ENCODE measurements at regions not wholly inside any gene's neighbourhood (a gene's known extent, or its start where the extent isn't known, plus 50 kb on each side); places are given as distances from the start of the nearest gene placed in this dataset.

DNA sequence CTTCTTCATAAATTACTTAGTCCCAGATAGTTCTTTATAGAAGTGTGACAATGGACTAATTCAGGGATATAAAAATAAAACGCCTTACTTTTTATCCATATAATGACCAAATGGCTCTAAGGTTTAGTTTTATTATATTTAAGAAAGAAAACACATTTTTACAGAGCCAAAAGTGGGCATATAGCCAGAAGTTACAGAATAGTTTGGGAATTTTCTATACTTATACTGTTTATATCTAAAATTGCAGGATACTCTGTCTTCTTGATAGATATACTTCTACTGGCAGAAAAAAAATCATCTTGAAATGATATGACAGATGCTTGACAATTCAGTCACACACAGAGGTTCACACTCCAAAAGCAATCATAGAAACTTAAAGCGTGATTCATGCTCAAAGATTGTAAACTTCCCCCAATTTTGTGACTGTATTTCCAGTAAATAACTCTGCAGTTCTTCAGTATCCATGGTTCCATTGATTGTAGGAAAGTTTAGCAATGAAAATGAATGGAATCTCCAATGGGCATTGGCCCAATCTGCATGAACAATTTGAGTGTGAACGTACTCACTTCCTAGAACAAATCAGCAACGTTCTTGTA is 307.8 kb downstream of the NOVA1 start:
- TF ChIP-seq ZNF76 (CRISPR knock-in tag; IDR thresholded peaks at IDR 0.05; ENCODE audit: borderline replicate concordance) = no peak
- no peak for TF ChIP-seq ZBTB40 (IDR thresholded peaks at IDR 0.05)
- TF ChIP-seq ZBTB40 (CRISPR knock-in tag; IDR thresholded peaks at IDR 0.05) = no peak
- no peak for TF ChIP-seq CREB3 (tag; conservative IDR thresholded peaks at IDR 0.05; ENCODE audit: low read depth)
- no peak for TF ChIP-seq KHSRP (IDR thresholded peaks at IDR 0.05)
- no peak for TF ChIP-seq KLF6 (CRISPR knock-in tag; IDR thresholded peaks at IDR 0.05; ENCODE audit: borderline replicate concordance)
- no peak for TF ChIP-seq KDM1A (IDR thresholded peaks at IDR 0.05)
- no peak for TF ChIP-seq ZNF398 (CRISPR knock-in tag; IDR thresholded peaks at IDR 0.05)
- in situ Hi-C loops (cut with MboI) (no loop called here), intact Hi-C loops (cut with micrococcal nuclease) (no loop called here)
- no peak for DNase-seq (ENCODE audit: extremely low read depth in 1 of 4, low spot score in 3 of 4)
- ChIA-PET POLR2A (no interaction called here), CTCF (ENCODE audit: low intra/inter-chr PET ratio) (no interaction called here)
- no peak for ATAC-seq
- no peaks in the 10 kb centered on the region for H3K9me1 ChIP-seq (ENCODE audit: control insufficient read depth, insufficient read depth, low read length)
- H3K4me1 ChIP-seq (replicated peaks in 1 of 2; ENCODE audit: control insufficient read depth in 2 of 2, insufficient read depth in 2 of 2, low read length in 2 of 2) = 0 out of 5 replicates have a peak, but pooled peaks cover 0 to 5% of the 10 kb centered on the region in 2 experiments
- H3K27ac ChIP-seq (ENCODE audit: extremely low read depth, low read depth, low read length) = no peak overlapping the region
- FAIRE-seq = no peak
- H3K79me2 ChIP-seq (ENCODE audit: control insufficient read depth, insufficient read depth, low read length) = no peaks in the 10 kb centered on the region
- H3K27me3 ChIP-seq (ENCODE audit: control insufficient read depth in 2 of 2, insufficient read depth in 2 of 2, low read length in 2 of 2) = no peaks in the 10 kb centered on the region
- no peak overlapping the region for H2AFZ ChIP-seq (ENCODE audit: low read depth, low read length)
- H4K20me1 ChIP-seq (replicated peaks; ENCODE audit: control insufficient read depth, insufficient read depth, low read length) = no peaks in the 10 kb centered on the region
- no peaks in the 10 kb centered on the region for H3K9me3 ChIP-seq (replicated peaks; ENCODE audit: control insufficient read depth, insufficient read depth, low read depth, low read length)
- WGBS (ENCODE audit: insufficient coverage, low coverage, missing lambda C conversion rate) = 3% methylated on average over 3 of the region's 4 CpGs
- H3K4me2 ChIP-seq (ENCODE audit: insufficient read depth, low read length) = no peak overlapping the region
- H3K36me3 ChIP-seq (ENCODE audit: control insufficient read depth, insufficient read depth, low read length) = no peaks in the 10 kb centered on the region
- BruUV-seq (replicated peaks) = no TSS peak
- H3K4me3 ChIP-seq = no peak overlapping the region
- H3K9ac ChIP-seq (ENCODE audit: insufficient read depth in 1 of 2, low read depth in 2 of 2, low read length in 2 of 2) = no peak overlapping the region

Data from K562 (cell line).